ENCODE measurements at regions not wholly inside any gene's neighbourhood (a gene's known extent, or its start where the extent isn't known, plus 50 kb on each side); places are given as distances from the start of the nearest gene placed in this dataset.

DNA sequence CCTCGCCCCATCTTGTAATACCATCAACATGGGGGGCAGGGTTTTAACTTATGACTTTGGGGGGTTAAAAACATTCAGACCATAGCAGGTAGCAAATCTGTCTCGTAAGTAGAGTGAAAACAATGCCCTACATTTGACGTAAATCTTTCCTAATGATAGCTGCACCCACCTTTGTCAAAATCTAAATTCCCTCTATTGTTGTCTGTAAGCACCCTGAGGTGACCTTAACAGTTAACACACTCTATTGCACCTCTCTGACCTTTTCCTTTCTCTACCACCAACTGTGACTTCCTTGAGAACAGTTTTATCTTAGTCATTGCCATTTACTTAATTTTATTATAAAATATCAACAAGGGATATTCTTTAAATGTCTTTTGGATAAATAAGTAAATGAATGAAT lies 1024.9 kb upstream of the CNTN5 start:
- ATAC-seq (ENCODE audit: low read depth): no peak
- Mint-ChIP-seq H3K36me3 (no peaks in the 10 kb centered on the region), H3K4me1 (no peaks in the 10 kb centered on the region), H3K9me3 (peaks cover 2% of the 10 kb centered on the region), H3K4me3 (no peak overlapping the region), H3K27ac (no peak overlapping the region), H3K27me3 (no peaks in the 10 kb centered on the region)
- DNase-seq: no peak
- POLR2A ChIA-PET: no interaction called here

DNA sequence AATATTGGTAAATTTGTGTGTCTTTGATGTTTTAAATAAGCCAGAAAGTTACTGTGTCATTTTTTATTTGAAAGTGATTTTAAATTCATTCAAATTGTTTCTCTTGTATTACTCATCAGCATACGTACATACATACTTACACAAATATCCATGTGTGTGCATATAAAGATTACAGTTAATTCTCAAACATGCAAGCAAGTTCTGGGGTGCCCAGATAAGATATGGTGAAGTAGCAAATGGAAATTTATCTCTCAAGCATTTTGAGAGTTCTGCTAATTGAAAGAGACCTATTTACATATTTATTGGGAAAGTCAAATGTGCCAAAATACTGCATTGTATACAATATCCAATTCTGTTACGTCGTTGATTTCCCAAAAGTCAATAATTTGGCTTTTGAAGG lies 1024.0 kb upstream of the CNTN5 start:
- DNase-seq: no peak
- H3K36me3 Mint-ChIP-seq: no peaks in the 10 kb centered on the region
- H3K4me1 Mint-ChIP-seq: no peaks in the 10 kb centered on the region
- H3K9me3 Mint-ChIP-seq: peaks cover 2% of the 10 kb centered on the region
- no peaks in the 10 kb centered on the region for H3K27me3 Mint-ChIP-seq
- no peak overlapping the region for H3K27ac Mint-ChIP-seq
- no peak overlapping the region for H3K4me3 Mint-ChIP-seq
- no peak for ATAC-seq (ENCODE audit: low read depth)
- POLR2A ChIA-PET: no interaction called here

DNA sequence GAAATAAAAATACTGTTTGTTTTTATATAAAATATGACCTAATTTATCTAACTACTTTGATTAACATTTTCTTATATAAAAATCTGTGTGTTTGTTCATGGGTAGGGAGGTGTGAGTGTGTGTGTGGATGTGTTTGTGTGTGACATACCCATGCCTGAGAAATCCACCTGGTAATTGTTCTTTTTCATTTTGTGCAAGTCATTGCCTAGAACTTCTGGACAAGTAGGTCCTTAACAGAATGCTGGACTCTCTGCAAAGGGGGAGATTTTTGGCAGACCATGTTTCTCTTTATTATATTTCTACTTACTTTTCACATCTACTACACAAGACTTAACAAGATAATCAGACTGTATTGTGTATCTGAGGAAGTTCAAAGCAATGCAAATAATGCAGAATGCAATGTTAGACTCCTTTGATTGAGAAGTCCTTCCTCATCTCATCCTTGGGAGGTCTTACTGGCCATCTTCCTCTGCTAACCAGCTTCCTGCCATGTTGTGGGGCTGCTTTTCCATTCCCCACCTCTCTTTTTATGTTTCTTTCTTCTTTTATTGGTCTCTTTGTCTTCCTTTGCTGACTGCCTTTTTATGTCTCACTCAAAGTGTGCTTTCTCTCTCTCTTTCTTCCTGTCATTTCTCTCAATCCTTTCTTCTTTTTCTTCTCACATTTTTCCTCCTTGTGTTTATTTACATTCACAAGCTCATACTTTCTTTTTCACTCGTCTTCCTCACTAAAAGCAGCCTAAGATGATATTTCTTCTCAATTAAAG lies 1017.0 kb upstream of the CNTN5 start:
- DNase-seq (no peak), ATAC-seq (ENCODE audit: low read depth) (no peak)
- no peaks in the 10 kb centered on the region for H3K9me3 Mint-ChIP-seq
- no peaks in the 10 kb centered on the region for H3K27me3 Mint-ChIP-seq
- no peaks in the 10 kb centered on the region for H3K36me3 Mint-ChIP-seq
- H3K4me3 Mint-ChIP-seq: no peak overlapping the region
- POLR2A ChIA-PET: no interaction called here
- no peak overlapping the region for H3K27ac Mint-ChIP-seq
- H3K4me1 Mint-ChIP-seq: no peaks in the 10 kb centered on the region

DNA sequence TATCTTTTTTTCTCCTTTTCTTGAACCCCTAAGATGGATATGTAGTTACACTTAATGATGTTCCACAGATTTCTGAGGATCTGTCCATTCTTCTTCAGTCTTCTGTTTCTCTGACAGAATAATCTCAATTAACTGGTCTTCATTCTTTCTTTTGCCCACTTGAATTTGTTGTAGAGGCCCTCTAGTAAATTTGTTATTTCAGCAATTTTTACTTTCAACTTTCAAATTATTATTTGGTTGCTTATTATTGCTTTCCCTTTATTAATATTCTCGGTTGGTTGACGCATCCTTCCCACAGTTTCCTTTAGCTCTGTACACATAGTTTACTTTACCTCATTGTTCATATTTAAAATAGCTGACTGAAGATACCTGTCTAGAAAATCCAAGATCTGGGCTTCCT lies 1013.7 kb upstream of the CNTN5 start:
- ATAC-seq (ENCODE audit: low read depth): no peak
- POLR2A ChIA-PET: no interaction called here
- no peaks in the 10 kb centered on the region for H3K36me3 Mint-ChIP-seq
- H3K9me3 Mint-ChIP-seq: peaks cover 4% of the 10 kb centered on the region
- no peak overlapping the region for H3K27ac Mint-ChIP-seq
- no peak for DNase-seq
- no peaks in the 10 kb centered on the region for H3K4me1 Mint-ChIP-seq
- H3K4me3 Mint-ChIP-seq: no peak overlapping the region
- no peaks in the 10 kb centered on the region for H3K27me3 Mint-ChIP-seq

DNA sequence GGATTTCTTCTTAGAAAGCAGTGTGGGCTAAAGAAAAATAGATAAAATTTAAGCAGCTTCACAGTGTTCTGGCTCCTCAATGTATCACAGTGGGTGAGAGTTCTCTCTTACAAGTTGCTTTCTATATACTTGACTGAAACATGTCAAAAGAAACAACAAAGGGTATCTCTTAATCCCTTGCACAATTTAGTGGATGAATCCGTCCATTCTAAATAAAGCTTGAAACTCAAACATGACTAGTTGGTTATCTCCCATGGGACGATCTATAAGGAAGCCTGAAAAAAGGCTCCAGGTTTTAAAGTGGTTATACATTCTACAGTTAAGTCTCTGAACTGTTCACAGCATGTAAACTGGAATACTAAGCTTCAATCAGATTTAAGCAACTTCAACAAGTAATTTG lies 993.1 kb upstream of the CNTN5 start:
- POLR2A ChIA-PET: no interaction called here
- H3K9me3 Mint-ChIP-seq: no peaks in the 10 kb centered on the region
- no peaks in the 10 kb centered on the region for H3K36me3 Mint-ChIP-seq

GRCh38 chr11:98029832-98030231 lies 990.9 kb upstream of the CNTN5 start:
- Mint-ChIP-seq H3K27me3 (no peaks in the 10 kb centered on the region), H3K9me3 (no peaks in the 10 kb centered on the region), H3K36me3 (no peaks in the 10 kb centered on the region), H3K27ac (no peak overlapping the region), H3K4me1 (no peaks in the 10 kb centered on the region), H3K4me3 (no peak overlapping the region)
- no peak for DNase-seq
- no peak for ATAC-seq (ENCODE audit: low read depth)
- POLR2A ChIA-PET: interaction anchor here (0.6 kb wide), 1 partner anchor 1566 kb away, joined by 4 read pairs; no protein-coding TSS in a partner anchor

More for the DNA sequence above, 993.1 kb upstream of the CNTN5 start:
- DNase-seq (no peak), ATAC-seq (ENCODE audit: low read depth) (no peak)
- H3K27me3 Mint-ChIP-seq: no peaks in the 10 kb centered on the region
- H3K27ac Mint-ChIP-seq: no peak overlapping the region
- no peaks in the 10 kb centered on the region for H3K4me1 Mint-ChIP-seq
- no peak overlapping the region for H3K4me3 Mint-ChIP-seq

DNA sequence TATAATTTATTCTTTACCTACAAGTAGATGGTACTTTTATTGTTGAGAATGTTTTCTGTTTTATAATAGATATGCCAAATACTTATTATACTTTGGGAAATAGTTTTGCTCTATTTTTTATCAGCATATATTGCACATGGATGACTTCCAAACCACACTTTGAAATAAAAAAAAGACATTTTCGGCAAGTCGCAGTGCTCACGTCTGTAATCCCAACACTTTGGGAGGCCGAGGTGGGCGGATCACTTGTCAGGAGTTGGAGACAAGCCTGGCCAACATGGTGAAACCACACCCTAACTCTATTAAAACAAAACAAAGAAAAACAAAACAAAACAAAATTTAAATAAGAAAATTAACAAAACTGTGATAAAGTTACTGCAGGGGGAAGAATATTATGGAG lies 983.9 kb upstream of the CNTN5 start:
- H3K4me1 Mint-ChIP-seq: no peaks in the 10 kb centered on the region
- ATAC-seq (ENCODE audit: low read depth) (no peak), DNase-seq (no peak)
- no peak overlapping the region for H3K27ac Mint-ChIP-seq
- H3K27me3 Mint-ChIP-seq: no peaks in the 10 kb centered on the region
- no peaks in the 10 kb centered on the region for H3K36me3 Mint-ChIP-seq
- H3K9me3 Mint-ChIP-seq: peaks cover 3% of the 10 kb centered on the region
- no peak overlapping the region for H3K4me3 Mint-ChIP-seq
- POLR2A ChIA-PET: no interaction called here

DNA sequence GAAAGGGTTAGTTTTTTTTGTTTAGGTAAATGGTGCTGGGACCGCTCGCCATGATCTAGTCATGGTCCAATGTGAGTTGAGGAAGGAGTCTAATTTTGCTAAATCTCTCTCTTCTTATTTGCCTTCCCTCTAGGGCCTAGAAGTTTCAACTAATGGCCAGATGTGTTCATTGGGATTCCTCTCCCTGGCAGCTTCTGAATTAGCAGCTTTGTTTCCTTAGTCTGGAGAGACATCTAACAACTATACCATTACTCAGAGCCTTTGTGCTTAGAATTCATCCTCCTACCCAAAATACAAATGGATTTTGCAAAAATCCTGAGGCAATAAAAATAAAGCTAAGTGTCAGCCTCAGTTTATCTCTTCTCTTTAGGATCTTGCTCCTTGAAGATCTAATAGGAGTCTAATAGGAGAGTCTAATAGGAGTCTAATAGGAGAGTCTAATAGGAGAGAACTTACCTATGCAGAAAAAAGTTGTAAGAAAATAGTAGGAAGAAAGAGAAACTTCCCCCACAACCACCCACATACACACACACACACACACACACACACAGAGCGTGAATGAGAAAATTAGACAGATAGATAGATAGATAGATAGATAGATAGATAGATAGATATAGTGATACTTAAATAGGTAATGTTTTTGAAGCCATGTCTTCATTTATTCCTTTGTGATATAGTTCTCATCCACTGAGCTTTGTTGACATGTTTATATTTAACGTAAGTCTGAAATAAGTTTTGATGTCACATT lies 980.5 kb upstream of the CNTN5 start:
- ATAC-seq (ENCODE audit: low read depth): no peak

GRCh38 chr11:98047647-98048046 lies 973.1 kb upstream of the CNTN5 start:
- H3K27ac Mint-ChIP-seq: no peak overlapping the region
- no peak overlapping the region for H3K4me3 Mint-ChIP-seq
- no peaks in the 10 kb centered on the region for H3K9me3 Mint-ChIP-seq
- H3K4me1 Mint-ChIP-seq: no peaks in the 10 kb centered on the region
- DNase-seq (no peak), ATAC-seq (ENCODE audit: low read depth) (no peak)
- no peaks in the 10 kb centered on the region for H3K27me3 Mint-ChIP-seq
- H3K36me3 Mint-ChIP-seq: no peaks in the 10 kb centered on the region
- POLR2A ChIA-PET: no interaction called here

More for the DNA sequence above, 980.5 kb upstream of the CNTN5 start:
- H3K9me3 Mint-ChIP-seq: peaks cover 3% of the 10 kb centered on the region
- DNase-seq: no peak
- H3K4me1 Mint-ChIP-seq: no peaks in the 10 kb centered on the region
- no peaks in the 10 kb centered on the region for H3K36me3 Mint-ChIP-seq
- no peak overlapping the region for H3K27ac Mint-ChIP-seq
- H3K27me3 Mint-ChIP-seq: no peaks in the 10 kb centered on the region
- POLR2A ChIA-PET: no interaction called here
- H3K4me3 Mint-ChIP-seq: no peak overlapping the region

- no peak for ATAC-seq (ENCODE audit: low read depth)
- H3K27me3 Mint-ChIP-seq: no peaks in the 10 kb centered on the region
- H3K36me3 Mint-ChIP-seq: no peaks in the 10 kb centered on the region
- POLR2A ChIA-PET: no interaction called here
- no peak for DNase-seq
- no peaks in the 10 kb centered on the region for H3K9me3 Mint-ChIP-seq
- no peaks in the 10 kb centered on the region for H3K4me1 Mint-ChIP-seq
- no peak overlapping the region for H3K27ac Mint-ChIP-seq
- no peak overlapping the region for H3K4me3 Mint-ChIP-seq
Observed at GRCh38 chr11:98053851-98054250, 966.9 kb upstream of the CNTN5 start.

DNA sequence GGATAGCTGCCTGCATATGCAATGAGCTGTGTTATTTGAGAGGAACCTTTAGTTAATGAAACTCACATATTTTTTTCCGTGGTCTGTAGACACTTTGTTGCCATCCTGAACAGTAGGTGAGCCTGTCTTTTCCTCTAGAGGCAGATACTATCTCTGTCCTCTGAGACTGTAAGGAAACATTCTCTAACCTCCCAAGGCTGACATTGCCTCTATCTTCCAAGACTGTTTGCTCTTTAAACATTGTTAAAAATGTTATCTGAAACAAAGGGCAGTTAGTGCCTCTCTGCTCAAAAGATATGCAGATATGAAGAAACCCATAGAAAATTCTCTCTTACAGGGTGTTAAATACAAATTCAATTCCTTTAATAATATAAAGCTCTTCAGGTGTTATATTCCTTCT lies 963.8 kb upstream of the CNTN5 start:
- H3K4me3 Mint-ChIP-seq: no peak overlapping the region
- ATAC-seq (ENCODE audit: low read depth) (no peak), DNase-seq (no peak)
- H3K36me3 Mint-ChIP-seq: no peaks in the 10 kb centered on the region
- H3K27ac Mint-ChIP-seq: no peak overlapping the region
- no peaks in the 10 kb centered on the region for H3K27me3 Mint-ChIP-seq
- no peaks in the 10 kb centered on the region for H3K4me1 Mint-ChIP-seq
- POLR2A ChIA-PET: no interaction called here
- H3K9me3 Mint-ChIP-seq: no peaks in the 10 kb centered on the region

DNA sequence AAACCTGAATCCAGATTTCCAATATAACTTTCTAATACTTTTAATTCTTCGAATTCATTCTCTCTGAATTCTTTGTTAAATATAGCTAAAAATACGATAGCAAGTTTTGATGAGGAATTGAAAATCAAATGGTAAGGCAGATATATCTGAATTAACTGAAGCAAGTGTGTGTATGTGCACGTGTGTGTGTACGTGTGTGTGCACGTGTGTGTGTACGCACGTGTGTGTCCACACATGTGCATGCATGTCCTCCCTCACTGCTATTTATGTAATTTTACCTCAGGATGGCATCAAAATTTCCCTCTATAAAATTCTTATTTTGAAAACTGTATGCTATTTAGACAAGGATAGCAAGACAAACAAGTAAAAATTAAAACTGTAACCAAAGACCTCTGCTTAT lies 961.3 kb upstream of the CNTN5 start:
- H3K36me3 Mint-ChIP-seq: no peaks in the 10 kb centered on the region

GRCh38 chr11:98060759-98061158 lies 960.0 kb upstream of the CNTN5 start:
- no peaks in the 10 kb centered on the region for H3K36me3 Mint-ChIP-seq

More for the DNA sequence above, 961.3 kb upstream of the CNTN5 start:
- H3K4me3 Mint-ChIP-seq: no peak overlapping the region
- DNase-seq (no peak), ATAC-seq (ENCODE audit: low read depth) (no peak)
- H3K9me3 Mint-ChIP-seq: peaks cover 6% of the 10 kb centered on the region
- no peak overlapping the region for H3K27ac Mint-ChIP-seq
- no peaks in the 10 kb centered on the region for H3K27me3 Mint-ChIP-seq
- POLR2A ChIA-PET: no interaction called here
- no peaks in the 10 kb centered on the region for H3K4me1 Mint-ChIP-seq

GRCh38 chr11:98061858-98062257 lies 958.9 kb upstream of the CNTN5 start:
- Mint-ChIP-seq H3K27ac (no peak overlapping the region), H3K4me1 (no peaks in the 10 kb centered on the region), H3K36me3 (no peaks in the 10 kb centered on the region), H3K4me3 (no peak overlapping the region), H3K9me3 (peaks cover 6% of the 10 kb centered on the region), H3K27me3 (no peaks in the 10 kb centered on the region)
- DNase-seq (no peak), ATAC-seq (ENCODE audit: low read depth) (no peak)
- POLR2A ChIA-PET: no interaction called here

More at GRCh38 chr11:98060759-98061158, 960.0 kb upstream of the CNTN5 start:
- Mint-ChIP-seq H3K4me1 (no peaks in the 10 kb centered on the region), H3K27me3 (no peaks in the 10 kb centered on the region), H3K9me3 (peaks cover 6% of the 10 kb centered on the region), H3K4me3 (no peak overlapping the region), H3K27ac (no peak overlapping the region)
- no peak for ATAC-seq (ENCODE audit: low read depth)
- POLR2A ChIA-PET: no interaction called here
- no peak for DNase-seq

Data from activated naive CD8-positive, alpha-beta T cell treated with anti-CD3 and anti-CD28 coated beads, Interleukin-2, amount 10 ng/mL, durations not matched to agents 7 days and 5 days (primary cell).